ENCODE measurements at regions not wholly inside any gene's neighbourhood (a gene's known extent, or its start where the extent isn't known, plus 50 kb on each side); places are given as distances from the start of the nearest gene placed in this dataset.

DNA sequence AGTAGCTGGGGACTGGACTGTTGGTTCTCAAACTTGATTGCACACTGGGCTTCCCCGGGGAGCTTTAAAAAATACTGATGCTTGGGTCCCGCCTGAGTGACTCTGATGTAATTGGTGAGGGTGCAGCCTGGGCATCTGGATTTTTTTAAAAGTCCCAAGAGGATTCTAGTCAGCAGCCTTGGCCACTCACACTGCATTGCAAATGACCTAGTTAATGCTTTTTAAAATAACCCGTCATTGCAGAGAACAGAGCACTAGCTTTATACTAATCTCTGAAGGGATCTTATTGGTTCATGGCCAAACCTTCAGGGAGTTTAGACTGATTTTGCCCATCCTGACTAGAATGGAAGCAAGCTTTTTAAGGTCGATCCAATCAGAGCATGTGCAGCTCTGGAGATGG, 310.6 kb upstream of the PROK2 start:
- no peak overlapping the region for H3K4me2 ChIP-seq (ENCODE audit: insufficient read depth in 1 of 2, low read depth in 2 of 2, low read length in 2 of 2)
- CTCF ChIA-PET (ENCODE audit: partially characterized antibody), result interaction anchor here (0.7 to 2.2 kb wide), 3 partner anchors 9 to 165 kb away, joined by 4 to 12 read pairs (median 4); no protein-coding TSS in a partner anchor
- no peak overlapping the region for H3K56ac ChIP-seq (replicated peaks; ENCODE audit: insufficient read length, low read depth, low read length)
- no peak overlapping the region for H2BK20ac ChIP-seq (ENCODE audit: low read length)
- no peaks in the 10 kb centered on the region for H3K36me3 ChIP-seq (ENCODE audit: control insufficient read depth in 2 of 4, insufficient read depth in 4 of 4, low read length in 3 of 4)
- H2BK120ac ChIP-seq (replicated peaks; ENCODE audit: low read depth, low read length), result no peak overlapping the region
- no peak overlapping the region for H4K5ac ChIP-seq (ENCODE audit: insufficient read length, low read depth, low read length)
- no peak overlapping the region for H2BK12ac ChIP-seq (ENCODE audit: low read depth, low read length)
- no peaks in the 10 kb centered on the region for H3K79me2 ChIP-seq (ENCODE audit: control insufficient read depth in 1 of 2, insufficient read depth in 2 of 2, low read length in 2 of 2)
- 94% methylated on average over 4 of the region's 4 CpGs; no CpG with 5 or more reads in 1 of the 2 experiments for WGBS, 2 experiments (ENCODE audit: extremely low coverage in 1 of 2, insufficient coverage in 1 of 2, insufficient read length in 1 of 2, insufficient replicate concordance in 2 of 2, low coverage in 1 of 2, low lambda C conversion rate in 2 of 2, missing lambda C conversion rate in 1 of 2)
- H4K20me1 ChIP-seq (replicated peaks in 1 of 2; ENCODE audit: control insufficient read depth in 1 of 2, insufficient read depth in 2 of 2, low read length in 2 of 2), result no peaks in the 10 kb centered on the region
- H3K9ac ChIP-seq (replicated peaks in 1 of 4; ENCODE audit: extremely low read depth in 1 of 4, low read depth in 3 of 4, low read length in 3 of 4), result no peak overlapping the region
- peaks cover 0 to 5% (median 3%) of the 10 kb centered on the region in 4 experiments; a peak in 4 of 7 replicates for H3K27me3 ChIP-seq (replicated peaks in 1 of 4; ENCODE audit: control insufficient read depth in 3 of 4, extremely low read depth in 1 of 4, insufficient read depth in 3 of 4, low read length in 3 of 4)
- no peak overlapping the region for H3K18ac ChIP-seq (ENCODE audit: extremely low read depth, low read length)
- no peaks in the 10 kb centered on the region for H3K9me3 ChIP-seq (ENCODE audit: insufficient read depth in 2 of 2, low read depth in 1 of 2, low read length in 1 of 2)
- peaks cover 5% of the 10 kb centered on the region for H3K23me2 ChIP-seq (ENCODE audit: low read depth, low read length)
- no peak overlapping the region for H3K4me3 ChIP-seq (ENCODE audit: extremely low read depth in 1 of 4, insufficient read depth in 2 of 4, low read depth in 3 of 4, low read length in 4 of 4)
- H3K27ac ChIP-seq (ENCODE audit: low read depth, low read length), result no peak overlapping the region
- no peak overlapping the region for H3K23ac ChIP-seq (ENCODE audit: insufficient read length)
- no peak for DNase-seq (ENCODE audit: low read depth in 1 of 2, low spot score in 2 of 2)
- no peak for FAIRE-seq
- H3K4ac ChIP-seq (replicated peaks; ENCODE audit: insufficient read length, low read depth, low read length), result no peak overlapping the region
- no peak overlapping the region for H4K8ac ChIP-seq (ENCODE audit: extremely low read depth, insufficient read depth, low read length)
- H2AK5ac ChIP-seq (ENCODE audit: low read depth, low read length), result no peak overlapping the region
- H3K4me1 ChIP-seq (replicated peaks in 1 of 4; ENCODE audit: control insufficient read depth in 3 of 4, insufficient read depth in 4 of 4, low read length in 3 of 4), result peaks cover 0 to 2% (median 0%) of the 10 kb centered on the region in 4 experiments; a peak in 1 of 7 replicates
- no peaks in the 10 kb centered on the region for H3K79me1 ChIP-seq (ENCODE audit: low read depth, low read length)
- no peak overlapping the region for H2BK5ac ChIP-seq (ENCODE audit: low read depth, low read length)
- H2BK15ac ChIP-seq (ENCODE audit: low read length), result no peak overlapping the region
- TF ChIP-seq BCL11A (IDR thresholded peaks at IDR 0.05; ENCODE audit: low read depth in 2 of 2, low read length in 2 of 2) (no peak), PHF8 (conservative IDR thresholded peaks at IDR 0.05; ENCODE audit: low read depth, low read length) (no peak), SAP30 (IDR thresholded peaks at IDR 0.05; ENCODE audit: insufficient read depth, insufficient replicate concordance, low read length) (no peak), TEAD4 (IDR thresholded peaks at IDR 0.05; ENCODE audit: low read depth, low read length) (no peak)
- no peak overlapping the region for H2AFZ ChIP-seq (ENCODE audit: low read length)
- H4K91ac ChIP-seq (replicated peaks; ENCODE audit: insufficient read length, low read length), result no peak overlapping the region
- H3K14ac ChIP-seq (ENCODE audit: insufficient read length), result no peak overlapping the region
- POLR2A ChIA-PET (ENCODE audit: partially characterized antibody), result no interaction called here

Data from H1 (cell line).